SKM-1 treated with dmso at 0.1 percent for 144 hours (cell line): ENCODE measurements at regions not wholly inside any gene's neighbourhood (a gene's known extent, or its start where the extent isn't known, plus 50 kb on each side); places are given as distances from the start of the nearest gene placed in this dataset.

ENCODE experiments used
- DNase-seq: peaks from one replicate; lab custom pipeline; 2025; ENCODE audit not compliant: unreplicated experiment; lab: John Stamatoyannopoulos, UW

- DNase-seq = no peak
Measured at GRCh38 chr15:35167675-35168074, 82.6 kb upstream of the NANOGP8 start.

DNA sequence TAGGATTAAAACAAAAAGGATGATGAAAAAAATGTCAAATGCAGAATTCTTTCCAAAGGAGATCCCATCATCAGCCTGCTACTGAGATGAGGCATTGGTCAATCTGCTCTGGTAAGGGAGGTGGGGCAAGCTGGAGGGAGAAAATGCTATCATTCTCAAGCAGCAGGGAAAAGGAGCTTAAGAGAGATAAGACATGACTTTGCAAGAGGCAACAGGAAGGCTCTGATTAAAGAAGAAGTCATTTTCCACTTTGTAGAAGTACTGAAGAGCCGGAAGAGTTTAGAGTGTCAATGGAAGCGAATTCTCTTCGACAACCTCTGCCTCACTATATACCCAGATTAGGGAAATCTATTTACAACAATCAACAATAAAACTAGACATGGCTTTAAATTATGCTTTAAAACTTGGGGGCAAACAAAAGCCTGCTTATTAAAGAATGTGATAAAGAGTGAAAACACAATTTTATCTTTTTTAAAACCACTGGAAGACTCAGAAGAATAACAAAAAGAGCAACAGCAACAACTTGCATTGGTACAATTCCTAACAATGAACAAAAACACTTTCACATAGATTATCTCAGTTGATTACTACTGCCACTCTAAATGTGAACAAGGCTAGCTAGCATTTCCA, 81.8 kb upstream of the NANOGP8 start:
- DNase-seq = no peak

DNA sequence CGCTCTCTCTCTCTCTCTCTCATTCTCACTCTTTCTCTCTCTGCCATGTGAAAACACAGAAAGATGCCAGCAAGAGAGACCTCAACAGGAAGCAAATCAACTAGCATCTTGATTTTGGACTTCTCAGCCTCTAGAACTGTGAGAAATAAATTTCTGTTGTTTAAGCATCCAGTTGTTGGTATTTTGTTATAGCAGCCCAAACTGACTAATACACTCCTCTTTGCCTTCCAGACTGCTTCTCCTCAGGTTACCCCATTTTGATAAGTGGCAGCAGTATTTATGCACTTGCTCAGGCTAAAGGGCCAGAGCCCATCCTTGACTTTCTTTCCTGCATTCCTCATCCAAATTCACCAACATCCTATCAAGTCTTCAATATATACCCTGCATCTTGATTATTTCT, 76.6 kb upstream of the NANOGP8 start:
- no peak for DNase-seq

DNA sequence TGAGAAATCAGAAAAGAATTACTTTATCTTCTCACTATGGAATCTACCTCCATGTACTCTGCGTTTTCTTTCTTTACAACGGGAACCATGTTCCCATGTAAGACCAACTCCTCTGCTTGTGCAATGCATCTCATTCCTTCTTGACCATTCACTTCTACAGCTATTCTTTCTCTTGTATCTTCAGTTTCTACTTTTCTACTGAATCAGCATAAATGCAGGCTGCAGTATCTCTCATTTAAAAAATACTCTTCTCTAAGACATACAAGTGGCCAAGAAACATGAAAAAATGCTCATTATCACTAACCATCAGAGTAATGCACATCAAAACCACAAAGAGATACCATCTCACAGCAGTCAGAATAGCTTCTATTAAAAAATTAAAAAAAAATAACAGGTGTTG, 74.1 kb upstream of the NANOGP8 start:
- no peak for DNase-seq

- DNase-seq = no peak
Measured at GRCh38 chr15:35151782-35152181, 66.7 kb upstream of the NANOGP8 start.

- DNase-seq = no peak
Measured at GRCh38 chr15:35151381-35151780, 66.3 kb upstream of the NANOGP8 start.

- DNase-seq = no peak
Measured at GRCh38 chr15:35150361-35150760, 65.3 kb upstream of the NANOGP8 start.

GRCh38 chr15:35145336-35145735, 60.2 kb upstream of the NANOGP8 start:
- DNase-seq = no peak

DNA sequence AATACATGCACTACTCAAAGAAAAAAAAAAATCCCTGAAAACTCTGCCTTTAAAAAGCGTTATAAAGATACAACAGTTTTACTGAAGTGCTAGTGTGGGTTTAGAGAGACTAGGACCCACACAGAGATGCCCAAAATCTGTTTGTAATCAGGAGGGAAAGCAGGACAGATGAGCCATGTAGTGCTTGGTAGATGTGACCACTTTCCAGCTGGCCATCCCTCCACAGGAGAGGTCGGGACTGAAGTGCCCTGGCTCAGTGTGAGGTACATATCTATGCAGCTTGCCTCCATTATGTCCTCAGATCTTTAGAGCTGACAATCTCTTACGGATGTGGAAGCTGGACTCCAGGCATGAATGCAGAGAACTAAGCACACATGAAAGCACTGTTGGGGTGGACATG, 57.5 kb upstream of the NANOGP8 start:
- DNase-seq = no peak

GRCh38 chr15:35141743-35142471, 56.8 kb upstream of the NANOGP8 start:
- no peak for DNase-seq

GRCh38 chr15:35139822-35140221, 54.7 kb upstream of the NANOGP8 start:
- no peak for DNase-seq

GRCh38 chr15:35137190-35137574, 52.1 kb upstream of the NANOGP8 start:
- DNase-seq = no peak

DNA sequence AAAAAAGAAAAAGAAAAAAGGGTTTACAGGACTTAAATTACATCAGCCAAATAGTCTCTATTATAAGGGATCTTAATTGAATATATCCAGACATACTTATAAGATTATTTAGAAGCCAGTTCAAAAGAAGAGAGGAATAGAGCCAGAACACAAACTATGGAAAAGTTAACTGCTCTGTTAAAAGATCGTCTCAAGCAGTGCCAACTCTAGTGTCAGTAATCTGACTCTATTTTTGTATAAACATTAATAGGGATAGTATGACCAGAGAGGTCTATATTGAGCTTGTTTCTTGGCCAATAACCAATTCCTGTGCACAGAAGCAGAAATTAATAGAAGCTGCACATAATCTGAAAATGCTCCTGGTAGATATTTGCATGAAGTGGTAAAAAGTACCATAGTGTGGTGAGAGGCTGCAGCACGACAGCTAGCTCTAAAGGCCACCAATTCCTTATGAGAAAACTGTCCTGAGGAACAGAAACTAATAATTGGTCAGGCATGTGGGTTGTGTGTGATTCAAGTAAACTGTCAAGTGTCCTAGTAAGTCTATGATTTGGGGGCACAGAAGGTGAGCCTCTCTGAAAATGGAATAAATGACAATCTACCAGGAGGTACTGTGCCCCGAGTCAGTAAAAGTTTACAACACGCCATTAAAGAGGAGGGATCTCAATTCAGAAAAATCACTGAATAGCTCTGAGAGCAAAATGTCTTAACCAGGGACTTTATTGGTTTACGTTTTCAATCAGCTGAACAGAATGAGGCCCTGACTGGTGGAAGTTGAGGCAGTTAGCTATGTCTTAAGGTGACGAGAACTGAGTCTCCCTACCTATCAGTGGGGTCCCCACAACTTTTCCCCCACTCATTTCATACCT, 51.5 kb upstream of the NANOGP8 start:
- DNase-seq = no peak
